ENCODE measurements at regions not wholly inside any gene's neighbourhood (a gene's known extent, or its start where the extent isn't known, plus 50 kb on each side); places are given as distances from the start of the nearest gene placed in this dataset.
"Not testable (repeated sequence)": the region's sequence is repeated elsewhere in the genome, so short reads cannot be mapped to it uniquely, and the experiment has no call there.

DNA sequence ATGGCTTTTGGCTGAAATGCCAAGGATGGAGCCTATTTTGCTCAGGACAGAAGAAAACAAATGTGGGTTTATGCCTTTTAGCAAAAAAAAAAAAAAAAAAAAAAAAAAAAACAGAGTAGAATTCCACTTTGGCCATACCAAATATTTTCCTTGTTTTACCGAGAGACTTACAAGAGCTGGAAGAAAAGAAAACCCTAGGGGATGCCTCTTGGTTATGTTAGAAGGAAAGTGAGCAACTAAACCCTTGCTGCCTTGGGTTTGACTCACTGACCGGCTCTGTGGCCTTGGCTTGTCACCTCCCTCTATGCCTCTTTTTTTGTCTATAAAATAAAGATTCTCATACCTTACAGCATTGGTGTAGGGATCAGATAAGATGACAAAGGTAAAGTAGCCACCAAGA, 69.6 kb upstream of the ABCA1 start:
- no peak for DNase-seq
- Mint-ChIP-seq H3K4me1 (peaks cover 16 to 18% of the 10 kb centered on the region in 2 donors), H3K4me3 (no peak overlapping the region), H3K27ac (no peak overlapping the region), H3K36me3 (no peaks in the 10 kb centered on the region), H3K9me3 (no peaks in the 10 kb centered on the region), H3K27me3 (ENCODE audit: low read depth in 3 of 3) (peaks cover 0 to 4% (median 4%) of the 10 kb centered on the region in 3 donors)

DNA sequence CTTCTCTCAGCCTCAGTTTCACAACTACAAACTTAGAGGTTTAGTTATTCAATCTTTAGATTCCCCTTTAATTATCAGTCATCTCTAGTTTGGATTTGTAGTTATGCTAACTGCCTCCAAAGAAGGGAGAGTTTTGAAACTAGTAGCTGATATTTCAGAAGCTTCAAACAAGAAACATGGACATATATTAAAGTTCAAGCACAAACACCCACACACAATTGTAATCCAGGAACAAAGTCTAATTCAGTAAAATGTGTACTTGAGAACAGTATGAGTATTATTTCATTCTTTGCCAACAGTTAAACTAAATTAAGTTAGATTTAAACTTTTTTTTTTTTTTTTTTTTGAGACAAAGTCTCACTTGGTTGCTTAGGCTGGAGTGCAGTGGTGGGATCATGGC, 71.2 kb upstream of the ABCA1 start:
- H3K27ac Mint-ChIP-seq: no peak overlapping the region
- H3K9me3 Mint-ChIP-seq: no peaks in the 10 kb centered on the region
- H3K36me3 Mint-ChIP-seq: no peaks in the 10 kb centered on the region
- no peak for DNase-seq
- peaks cover 0 to 6% (median 4%) of the 10 kb centered on the region in 3 donors for H3K27me3 Mint-ChIP-seq (ENCODE audit: low read depth in 3 of 3)
- no peak overlapping the region for H3K4me3 Mint-ChIP-seq
- H3K4me1 Mint-ChIP-seq: peaks cover 0 to 2% of the 10 kb centered on the region in 2 donors

DNA sequence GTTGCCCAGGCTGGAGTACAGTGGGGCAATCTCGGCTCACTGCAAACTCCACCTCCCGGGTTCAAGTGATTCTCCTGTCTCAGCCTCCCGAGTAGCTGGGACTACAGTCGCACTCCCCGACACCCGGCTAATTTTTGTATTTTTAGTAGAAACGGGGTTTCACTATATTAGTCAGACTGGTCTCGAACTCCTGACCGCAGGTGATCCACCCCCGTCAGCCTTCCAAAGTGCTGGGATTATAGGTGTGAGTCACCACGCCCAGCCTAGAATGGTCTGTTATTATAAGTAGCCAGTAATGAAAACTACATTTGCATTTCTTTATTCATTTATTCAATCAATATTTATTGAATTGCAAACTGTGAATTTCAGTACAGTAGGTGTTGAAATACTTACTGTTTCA, 72.6 kb upstream of the ABCA1 start:
- H3K27ac Mint-ChIP-seq; H3K27me3 Mint-ChIP-seq (ENCODE audit: low read depth in 3 of 3); H3K36me3 Mint-ChIP-seq; DNase-seq; H3K4me3 Mint-ChIP-seq; H3K9me3 Mint-ChIP-seq; H3K4me1 Mint-ChIP-seq: not testable (repeated sequence)

DNA sequence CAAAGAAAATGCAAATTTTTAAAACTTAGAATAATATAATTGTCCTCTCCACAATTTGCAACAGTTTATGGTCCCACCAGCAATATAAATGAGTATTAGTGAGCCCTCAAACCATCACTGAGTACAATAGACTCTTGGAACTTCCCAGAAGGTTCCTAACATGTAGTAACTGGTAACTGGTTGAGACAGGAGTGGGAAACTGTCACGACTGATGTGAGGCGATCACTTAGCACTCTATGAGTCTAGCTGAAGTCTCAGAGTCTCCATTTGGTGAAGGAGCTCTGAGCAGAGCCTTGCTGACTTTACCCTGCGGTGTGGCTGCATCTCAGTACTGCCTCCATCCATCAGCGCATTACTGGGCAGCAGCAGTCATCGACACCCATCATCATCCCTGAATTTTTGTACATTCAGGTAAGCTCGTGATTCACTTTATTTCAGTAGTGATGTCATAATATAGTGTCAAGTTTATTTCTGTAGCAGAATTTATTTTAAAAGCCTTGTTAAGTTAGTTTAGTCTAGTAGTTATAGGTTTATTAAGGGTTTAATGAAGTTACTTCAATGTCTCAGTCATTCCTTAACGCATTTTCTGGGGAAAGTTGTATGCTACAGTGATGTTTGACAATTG, 76.6 kb upstream of the ABCA1 start:
- Mint-ChIP-seq H3K36me3 (no peaks in the 10 kb centered on the region), H3K27me3 (ENCODE audit: low read depth in 3 of 3) (peaks cover 0 to 8% (median 4%) of the 10 kb centered on the region in 3 donors), H3K9me3 (no peaks in the 10 kb centered on the region), H3K4me3 (no peak overlapping the region), H3K27ac (no peak overlapping the region), H3K4me1 (no peaks in the 10 kb centered on the region)
- no peak for DNase-seq

DNA sequence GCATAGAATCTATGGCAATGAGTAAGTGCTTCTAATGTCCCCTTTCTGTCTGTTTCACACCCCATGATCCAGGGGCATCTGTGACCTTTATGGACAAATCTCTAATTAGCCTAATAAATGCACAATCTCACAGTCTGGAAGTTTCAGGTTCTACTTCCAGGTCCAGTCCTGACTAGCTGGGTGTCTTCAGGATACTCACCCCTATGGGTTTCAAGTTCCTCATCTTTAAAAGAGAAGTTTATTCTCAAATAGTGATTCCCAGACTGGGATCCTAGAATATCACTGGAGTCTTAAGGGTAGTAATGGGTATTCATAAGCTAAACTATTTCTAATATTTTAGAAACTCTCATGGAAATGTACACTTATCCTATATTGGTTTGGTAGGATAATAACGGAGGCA, 77.2 kb upstream of the ABCA1 start:
- Mint-ChIP-seq H3K36me3 (no peaks in the 10 kb centered on the region), H3K27ac (no peak overlapping the region), H3K9me3 (peaks cover 0 to under 1% (median 0%) of the 10 kb centered on the region in 6 donors), H3K4me1 (no peaks in the 10 kb centered on the region), H3K4me3 (no peak overlapping the region), H3K27me3 (ENCODE audit: low read depth in 3 of 3) (peaks cover 0 to 6% (median 6%) of the 10 kb centered on the region in 3 donors)
- DNase-seq: no peak

DNA sequence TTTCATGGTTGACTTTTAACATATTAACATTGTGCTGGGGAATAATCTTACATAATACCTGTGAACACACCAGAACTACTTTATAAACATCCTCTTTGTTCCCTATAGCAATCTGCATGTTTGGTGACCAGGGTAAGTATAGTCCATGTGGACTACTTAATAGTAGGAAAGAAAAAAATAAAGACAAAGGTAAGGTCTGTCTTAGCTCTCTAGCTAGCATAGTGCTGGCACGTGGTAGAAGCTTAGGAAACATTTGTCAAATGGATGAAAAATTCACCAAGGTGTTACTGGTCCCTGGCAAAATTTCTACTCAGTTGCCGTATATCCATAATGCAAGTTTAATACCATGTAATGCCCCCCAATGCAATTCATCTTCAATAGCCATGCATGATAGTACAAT, 78.6 kb upstream of the ABCA1 start:
- peaks cover 0 to 11% (median 11%) of the 10 kb centered on the region in 3 donors for H3K27me3 Mint-ChIP-seq (ENCODE audit: low read depth in 3 of 3)
- no peak for DNase-seq
- no peak overlapping the region for H3K27ac Mint-ChIP-seq
- H3K4me3 Mint-ChIP-seq: no peak overlapping the region
- H3K4me1 Mint-ChIP-seq: no peaks in the 10 kb centered on the region
- peaks cover 0 to 2% (median 0%) of the 10 kb centered on the region in 6 donors for H3K9me3 Mint-ChIP-seq
- peaks cover 0 to 7% (median 0%) of the 10 kb centered on the region in 3 donors for H3K36me3 Mint-ChIP-seq

DNA sequence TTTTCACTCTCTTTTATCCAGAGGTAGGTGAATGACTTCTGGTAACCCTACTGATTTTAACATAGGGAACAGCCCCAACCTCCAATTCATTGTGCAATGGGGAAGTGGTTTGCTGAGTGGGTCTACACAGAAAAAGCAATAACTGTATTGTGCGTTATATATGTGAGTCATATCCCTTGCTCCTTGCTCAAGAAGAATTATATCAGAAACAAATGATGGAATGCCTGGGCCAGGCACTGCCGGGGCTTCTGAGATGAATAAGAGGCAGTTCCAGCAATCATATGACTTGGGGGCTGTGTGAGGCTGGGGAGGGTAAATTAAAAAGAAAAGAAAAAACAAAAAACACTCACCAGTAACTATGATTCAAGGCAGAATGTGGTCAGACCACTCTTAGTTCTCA, 79.2 kb upstream of the ABCA1 start:
- Mint-ChIP-seq H3K27ac (no peak overlapping the region), H3K9me3 (peaks cover 0 to 2% (median 0%) of the 10 kb centered on the region in 6 donors), H3K4me3 (no peak overlapping the region), H3K36me3 (peaks cover 0 to 7% (median 0%) of the 10 kb centered on the region in 3 donors), H3K4me1 (no peaks in the 10 kb centered on the region), H3K27me3 (ENCODE audit: low read depth in 3 of 3) (peaks cover 0 to 13% (median 11%) of the 10 kb centered on the region in 3 donors)
- no peak for DNase-seq

DNA sequence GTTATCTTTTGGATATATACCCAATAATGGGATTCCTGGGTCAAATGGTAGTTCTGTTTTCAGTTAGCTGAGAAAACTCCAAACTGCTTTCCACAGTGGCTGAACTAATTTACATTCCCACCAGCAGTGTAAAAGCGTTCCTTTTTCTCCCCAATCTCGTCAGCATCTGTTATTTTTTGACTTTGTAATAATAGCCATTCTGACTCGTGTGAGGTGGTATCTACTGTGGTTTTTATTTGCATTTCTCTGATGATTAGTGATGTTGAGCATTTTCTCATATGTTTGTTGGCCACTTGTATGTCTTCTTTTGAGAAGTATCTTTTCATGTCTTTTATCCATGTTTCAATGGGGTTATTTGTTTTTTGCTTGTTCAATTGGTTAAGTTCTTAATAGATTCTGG, 82.1 kb upstream of the ABCA1 start:
- not testable (repeated sequence) for H3K4me3 Mint-ChIP-seq, H3K4me1 Mint-ChIP-seq, H3K9me3 Mint-ChIP-seq, DNase-seq, H3K27ac Mint-ChIP-seq
- peaks cover 0 to 12% (median 2%) of the 10 kb centered on the region in 3 donors for H3K36me3 Mint-ChIP-seq
- H3K27me3 Mint-ChIP-seq (ENCODE audit: low read depth in 3 of 3): peaks cover 0 to 16% (median 11%) of the 10 kb centered on the region in 3 donors

DNA sequence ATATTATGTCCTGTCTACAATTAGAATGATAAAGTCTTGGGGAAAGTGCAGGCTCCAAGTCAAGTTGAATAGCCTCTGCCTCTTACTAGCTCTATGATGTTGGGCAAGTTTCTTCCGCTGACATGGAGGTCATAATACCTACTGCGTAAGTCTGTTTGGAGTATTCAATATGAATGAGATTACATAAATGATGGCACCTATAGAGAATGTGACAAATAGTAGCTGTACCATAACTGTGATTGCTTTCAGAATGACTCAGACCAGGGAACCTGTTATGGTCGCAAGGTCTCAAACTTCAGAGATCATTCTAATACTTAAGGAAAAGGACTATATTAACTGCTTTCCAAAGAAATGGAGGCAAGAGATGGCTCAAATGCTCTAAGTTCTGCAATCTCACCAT, 94.0 kb upstream of the ABCA1 start:
- H3K27me3 Mint-ChIP-seq (ENCODE audit: low read depth in 3 of 3): peaks cover 4 to 8% (median 4%) of the 10 kb centered on the region in 3 donors
- no peak overlapping the region for H3K4me3 Mint-ChIP-seq
- H3K9me3 Mint-ChIP-seq: no peaks in the 10 kb centered on the region
- no peak overlapping the region for H3K27ac Mint-ChIP-seq
- H3K36me3 Mint-ChIP-seq: peaks cover 0 to 3% (median 0%) of the 10 kb centered on the region in 3 donors
- H3K4me1 Mint-ChIP-seq: no peaks in the 10 kb centered on the region
- DNase-seq: no peak

DNA sequence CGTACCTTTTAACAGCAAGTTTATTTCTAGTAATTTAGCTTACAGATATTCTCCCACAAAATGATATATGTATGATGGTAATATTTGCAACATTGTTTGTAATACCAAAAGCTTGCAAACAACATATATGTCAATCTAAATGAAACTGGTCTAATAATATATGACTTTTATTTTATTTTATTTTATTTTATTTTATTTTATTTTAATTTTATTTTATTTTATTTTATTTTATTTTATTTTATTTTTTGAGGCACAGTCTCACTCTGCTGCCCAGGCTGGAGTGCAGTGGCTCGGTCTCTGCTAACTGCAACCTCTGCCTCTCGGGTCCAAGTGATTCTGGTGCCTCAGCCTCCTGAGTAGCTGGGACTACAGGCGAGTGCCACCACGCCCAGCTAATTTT, 94.6 kb upstream of the ABCA1 start:
- H3K27ac Mint-ChIP-seq; H3K4me1 Mint-ChIP-seq; H3K36me3 Mint-ChIP-seq; H3K9me3 Mint-ChIP-seq; H3K27me3 Mint-ChIP-seq (ENCODE audit: low read depth in 3 of 3); DNase-seq; H3K4me3 Mint-ChIP-seq: not testable (repeated sequence)

DNA sequence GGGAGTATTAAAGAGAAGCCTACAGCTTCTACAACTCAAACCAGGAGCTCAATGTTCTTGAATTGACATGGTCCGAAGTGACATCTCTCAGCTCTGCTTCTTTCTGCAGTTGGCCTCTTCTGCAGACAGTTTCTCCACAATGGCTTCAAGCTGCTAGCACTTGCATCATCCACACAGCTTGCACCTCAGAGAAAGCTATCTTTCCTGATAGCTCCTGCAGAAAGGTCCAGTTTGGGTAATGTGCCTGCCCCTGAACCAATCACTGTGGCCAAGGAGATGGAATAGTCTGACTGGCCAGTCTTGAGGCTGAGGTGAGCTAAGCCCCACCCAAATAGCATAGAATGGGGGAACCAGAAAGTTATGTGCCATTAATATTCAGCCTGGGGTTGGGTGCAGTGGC, 95.8 kb upstream of the ABCA1 start:
- H3K4me1 Mint-ChIP-seq: no peaks in the 10 kb centered on the region
- peaks cover 4 to 8% (median 4%) of the 10 kb centered on the region in 3 donors for H3K27me3 Mint-ChIP-seq (ENCODE audit: low read depth in 3 of 3)
- no peak overlapping the region for H3K27ac Mint-ChIP-seq

DNA sequence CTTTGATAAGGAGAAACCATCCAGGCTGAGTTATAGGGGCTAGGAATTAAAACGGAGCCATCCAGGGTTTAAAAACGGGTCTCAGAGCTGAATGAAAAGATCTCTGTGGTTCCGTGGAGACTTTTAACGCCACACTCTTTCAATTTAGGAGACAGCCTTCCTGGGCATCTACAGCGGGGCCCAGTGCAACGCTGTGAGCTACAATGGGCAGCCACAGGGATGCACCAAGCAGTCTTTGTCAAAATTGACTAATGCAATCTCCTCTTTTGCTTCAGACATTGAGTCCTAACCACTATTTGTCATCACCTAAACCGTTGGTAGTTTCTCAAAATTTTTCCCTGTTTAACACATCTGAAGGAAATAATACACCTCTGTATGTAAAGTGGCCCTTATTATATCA, 96.6 kb upstream of the ABCA1 start:
- H3K4me3 Mint-ChIP-seq: no peak overlapping the region
- no peaks in the 10 kb centered on the region for H3K36me3 Mint-ChIP-seq
- no peaks in the 10 kb centered on the region for H3K9me3 Mint-ChIP-seq
- H3K27ac Mint-ChIP-seq: no peak overlapping the region
- DNase-seq: no peak
- no peaks in the 10 kb centered on the region for H3K4me1 Mint-ChIP-seq
- H3K27me3 Mint-ChIP-seq (ENCODE audit: low read depth in 3 of 3): peaks cover 4 to 6% (median 4%) of the 10 kb centered on the region in 3 donors

More for the DNA sequence above, 95.8 kb upstream of the ABCA1 start:
- Mint-ChIP-seq H3K4me3 (no peak overlapping the region), H3K36me3 (no peaks in the 10 kb centered on the region), H3K9me3 (no peaks in the 10 kb centered on the region)
- DNase-seq: no peak

DNA sequence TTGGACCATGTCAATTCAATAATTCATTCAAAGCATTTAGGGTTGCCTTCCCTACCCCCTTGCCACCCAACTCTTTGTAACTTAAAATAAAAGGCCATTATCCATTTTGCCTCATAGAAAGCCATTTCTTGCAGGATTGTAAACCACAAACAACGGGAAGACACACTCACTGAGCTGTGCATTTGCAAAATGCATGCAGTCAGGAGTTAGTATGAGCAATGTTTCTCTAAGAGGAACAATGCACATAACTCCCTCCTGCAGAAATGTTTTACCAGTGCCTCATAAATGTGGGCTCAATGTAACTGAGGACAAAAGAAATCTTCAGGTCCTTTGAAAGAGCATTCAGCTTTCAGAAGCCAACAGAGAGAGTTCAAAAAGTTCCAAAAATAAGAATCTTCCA, 98.5 kb upstream of the ABCA1 start:
- Mint-ChIP-seq H3K27me3 (ENCODE audit: low read depth in 3 of 3) (peaks cover 0 to 6% (median 3%) of the 10 kb centered on the region in 3 donors), H3K4me3 (no peak overlapping the region), H3K27ac (no peak overlapping the region), H3K36me3 (no peaks in the 10 kb centered on the region), H3K9me3 (no peaks in the 10 kb centered on the region), H3K4me1 (no peaks in the 10 kb centered on the region)
- no peak for DNase-seq

DNA sequence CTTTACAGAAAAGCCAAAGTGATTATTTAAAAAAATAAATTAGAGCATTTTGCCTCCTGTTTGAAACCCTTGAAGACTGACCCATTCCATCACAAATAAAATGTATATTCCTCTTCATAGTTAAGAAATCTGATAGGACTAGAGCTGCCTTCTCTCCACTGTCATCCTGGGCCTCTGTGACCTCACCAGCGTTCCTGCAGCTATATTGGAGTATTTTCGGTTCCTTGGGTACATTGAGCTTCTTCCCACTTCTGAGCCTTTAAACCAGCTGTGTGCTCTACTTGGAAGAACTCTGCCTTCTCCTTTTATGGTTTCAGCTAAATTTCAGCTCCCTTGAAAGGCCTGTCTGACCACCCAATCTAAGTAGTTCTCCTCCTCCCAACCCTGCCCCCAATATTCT, 99.1 kb upstream of the ABCA1 start:
- peaks cover 0 to 5% (median 3%) of the 10 kb centered on the region in 3 donors for H3K27me3 Mint-ChIP-seq (ENCODE audit: low read depth in 3 of 3)
- no peaks in the 10 kb centered on the region for H3K36me3 Mint-ChIP-seq
- H3K27ac Mint-ChIP-seq: no peak overlapping the region
- H3K4me3 Mint-ChIP-seq: no peak overlapping the region
- H3K4me1 Mint-ChIP-seq: no peaks in the 10 kb centered on the region
- no peaks in the 10 kb centered on the region for H3K9me3 Mint-ChIP-seq
- no peak for DNase-seq

DNA sequence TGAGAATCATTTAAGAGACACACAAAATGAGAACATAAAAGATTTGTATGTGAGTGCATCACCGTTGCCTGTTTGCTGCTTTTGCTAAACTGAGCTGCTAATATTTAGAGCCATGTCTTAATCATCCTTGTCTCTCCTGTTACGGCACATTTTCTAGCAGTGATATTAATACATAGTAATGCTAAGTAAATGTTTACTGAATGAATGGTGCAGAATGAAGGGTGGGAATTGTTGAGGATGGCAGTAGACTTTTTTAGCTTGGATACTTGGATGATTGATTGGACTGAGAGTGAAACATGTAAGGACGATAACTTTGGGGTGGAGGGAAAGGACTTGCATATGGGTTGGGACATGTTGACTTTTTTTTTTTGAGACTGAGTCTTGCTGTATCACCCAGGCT, 102.3 kb upstream of the ABCA1 start:
- H3K4me3 Mint-ChIP-seq: no peak overlapping the region
- no peak overlapping the region for H3K27ac Mint-ChIP-seq
- no peaks in the 10 kb centered on the region for H3K4me1 Mint-ChIP-seq
- peaks cover 0 to 6% (median 4%) of the 10 kb centered on the region in 6 donors for H3K9me3 Mint-ChIP-seq
- no peak for DNase-seq
- peaks cover 0 to 2% (median 2%) of the 10 kb centered on the region in 3 donors for H3K27me3 Mint-ChIP-seq (ENCODE audit: low read depth in 3 of 3)
- peaks cover 0 to 4% (median 0%) of the 10 kb centered on the region in 3 donors for H3K36me3 Mint-ChIP-seq

Measured in immature natural killer cell (primary cell).